RWPE2 (cell line): ENCODE measurements at regions not wholly inside any gene's neighbourhood (a gene's known extent, or its start where the extent isn't known, plus 50 kb on each side); places are given as distances from the start of the nearest gene placed in this dataset.

Source experiments
- ATAC-seq: fragments of 200-7000 bp; cut with Tn5 transposase; 3 replicates; pipeline ENCODE4 v1.9.1; 2021; ENCODE audit warnings: low read depth
- DNase-seq: peaks from one replicate; pipeline ENCODE4 v3.0.0-alpha.2; 2020; ENCODE audit warnings: low spot score
- H3K27ac ChIP-seq: fragments of 450-650 bp; 2 replicates; pipeline ENCODE4 v1.5.1; 2017; ENCODE audit warnings: mild to moderate bottlenecking; ENCODE audit not compliant: poor library complexity, severe bottlenecking
- H3K27me3 ChIP-seq: fragments of 250-450 bp; sonication (Bioruptor Pico); 2 replicates; pipeline ENCODE4 v1.5.1; 2021; ENCODE audit warnings: mild to moderate bottlenecking, moderate library complexity; ENCODE audit not compliant: insufficient read depth, poor library complexity, severe bottlenecking
- H3K36me3 ChIP-seq: fragments of 250-450 bp; sonication (Bioruptor Pico); 2 replicates; pipeline ENCODE4 v1.5.1; 2020; ENCODE audit warnings: low read depth, mild to moderate bottlenecking, moderate library complexity
- H3K4me1 ChIP-seq: fragments of 250-450 bp; sonication (Bioruptor Pico); 2 replicates; pipeline ENCODE4 v1.5.1; 2021; ENCODE audit warnings: mild to moderate bottlenecking, moderate library complexity; ENCODE audit not compliant: insufficient read depth, poor library complexity, severe bottlenecking
- H3K4me3 ChIP-seq: fragments of 250-450 bp; sonication (Bioruptor Pico); 2 replicates; pipeline ENCODE4 v1.5.1; 2021; ENCODE audit warnings: mild to moderate bottlenecking, moderate library complexity; ENCODE audit not compliant: severe bottlenecking
- H3K9me3 ChIP-seq: fragments of 250-450 bp; sonication (Bioruptor Pico); 2 replicates; pipeline ENCODE4 v1.5.1; 2021; ENCODE audit warnings: mild to moderate bottlenecking, moderate library complexity; ENCODE audit not compliant: severe bottlenecking
- TF ChIP-seq, protein P1 (sequence below): fragments of 450-650 bp; IDR thresholded peaks from one replicate; pipeline ENCODE4 v1.5.1; 2017; ENCODE audit warnings: mild to moderate bottlenecking, moderate library complexity; ENCODE audit not compliant: poor library complexity, severe bottlenecking

DNA sequence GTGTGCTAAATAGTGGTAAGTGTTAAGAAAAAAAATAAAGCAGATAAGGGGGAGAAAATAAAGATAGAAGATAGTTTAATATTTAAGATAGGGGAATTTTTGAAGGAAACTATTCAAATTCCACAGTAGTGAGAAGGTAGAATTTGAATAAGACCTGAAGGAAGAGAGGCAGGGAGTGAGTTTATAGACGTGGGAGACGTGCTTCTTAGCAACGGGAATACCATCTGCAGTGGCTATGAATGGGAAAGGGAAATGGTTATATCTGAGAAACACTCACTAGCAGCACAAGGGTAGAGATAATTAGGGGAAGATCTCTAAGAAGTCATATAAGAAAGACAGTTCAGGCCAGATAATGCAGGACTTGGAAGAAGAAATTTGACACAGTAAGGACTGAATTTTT lies 854.5 kb upstream of the EPHA5 start:
- no peaks in the 10 kb centered on the region for H3K36me3 ChIP-seq
- ATAC-seq, result no peak

DNA sequence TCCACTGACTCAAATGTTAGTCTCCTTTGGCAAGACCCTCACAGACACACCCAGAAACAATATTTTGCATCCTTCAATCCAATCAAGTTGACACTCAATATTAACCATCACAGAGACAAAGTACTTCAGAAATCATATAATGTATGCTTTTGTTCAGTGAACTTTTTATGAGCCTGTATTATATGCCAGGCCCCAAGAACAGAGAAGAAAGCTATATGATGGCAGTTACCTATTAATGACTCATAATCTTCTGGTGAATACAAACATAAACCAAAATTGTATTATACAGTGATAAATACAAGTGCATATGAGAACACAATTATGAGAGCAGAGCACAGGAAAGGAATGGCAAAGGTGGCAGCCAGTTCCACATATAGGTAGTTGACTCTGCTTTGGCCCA lies 852.0 kb upstream of the EPHA5 start:
- no peaks in the 10 kb centered on the region for H3K9me3 ChIP-seq
- DNase-seq, result no peak
- no peak for ATAC-seq
- no peaks in the 10 kb centered on the region for H3K27me3 ChIP-seq
- H3K4me1 ChIP-seq, result no peaks in the 10 kb centered on the region
- no peaks in the 10 kb centered on the region for H3K36me3 ChIP-seq
- H3K4me3 ChIP-seq, result no peak overlapping the region
- H3K27ac ChIP-seq, result no peak overlapping the region
- TF ChIP-seq, protein P1, sequence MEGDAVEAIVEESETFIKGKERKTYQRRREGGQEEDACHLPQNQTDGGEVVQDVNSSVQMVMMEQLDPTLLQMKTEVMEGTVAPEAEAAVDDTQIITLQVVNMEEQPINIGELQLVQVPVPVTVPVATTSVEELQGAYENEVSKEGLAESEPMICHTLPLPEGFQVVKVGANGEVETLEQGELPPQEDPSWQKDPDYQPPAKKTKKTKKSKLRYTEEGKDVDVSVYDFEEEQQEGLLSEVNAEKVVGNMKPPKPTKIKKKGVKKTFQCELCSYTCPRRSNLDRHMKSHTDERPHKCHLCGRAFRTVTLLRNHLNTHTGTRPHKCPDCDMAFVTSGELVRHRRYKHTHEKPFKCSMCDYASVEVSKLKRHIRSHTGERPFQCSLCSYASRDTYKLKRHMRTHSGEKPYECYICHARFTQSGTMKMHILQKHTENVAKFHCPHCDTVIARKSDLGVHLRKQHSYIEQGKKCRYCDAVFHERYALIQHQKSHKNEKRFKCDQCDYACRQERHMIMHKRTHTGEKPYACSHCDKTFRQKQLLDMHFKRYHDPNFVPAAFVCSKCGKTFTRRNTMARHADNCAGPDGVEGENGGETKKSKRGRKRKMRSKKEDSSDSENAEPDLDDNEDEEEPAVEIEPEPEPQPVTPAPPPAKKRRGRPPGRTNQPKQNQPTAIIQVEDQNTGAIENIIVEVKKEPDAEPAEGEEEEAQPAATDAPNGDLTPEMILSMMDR, result no peak

More for the DNA sequence above, 854.5 kb upstream of the EPHA5 start:
- no peak overlapping the region for H3K4me3 ChIP-seq
- no peak for DNase-seq
- no peaks in the 10 kb centered on the region for H3K4me1 ChIP-seq
- no peaks in the 10 kb centered on the region for H3K27me3 ChIP-seq
- no peaks in the 10 kb centered on the region for H3K9me3 ChIP-seq
- H3K27ac ChIP-seq, result no peak overlapping the region
- TF ChIP-seq, protein P1, result no peak

DNA sequence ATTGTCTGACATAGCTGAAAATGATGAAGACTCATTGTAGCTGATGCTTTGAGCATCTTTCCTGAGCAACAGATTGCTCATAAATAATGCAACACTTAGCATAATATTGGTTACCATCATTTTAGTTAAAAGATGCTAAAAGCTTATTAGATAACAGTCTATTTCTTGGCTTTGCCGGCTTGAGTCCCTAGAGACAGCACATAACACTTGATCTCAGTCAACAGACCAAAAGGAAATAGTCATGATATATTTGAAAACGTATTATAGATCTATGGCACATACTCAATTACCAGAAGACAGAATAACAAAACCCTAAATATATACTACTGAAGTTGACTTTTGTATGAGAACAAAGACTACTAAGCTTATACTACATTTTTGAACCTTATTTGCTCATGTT lies 846.7 kb upstream of the EPHA5 start:
- ATAC-seq (no peak), DNase-seq (no peak)
- Histone ChIP-seq H3K27ac (no peak overlapping the region), H3K4me3 (no peak overlapping the region), H3K36me3 (no peaks in the 10 kb centered on the region), H3K4me1 (no peaks in the 10 kb centered on the region), H3K27me3 (no peaks in the 10 kb centered on the region), H3K9me3 (no peaks in the 10 kb centered on the region)
- TF ChIP-seq, protein P1, result no peak

DNA sequence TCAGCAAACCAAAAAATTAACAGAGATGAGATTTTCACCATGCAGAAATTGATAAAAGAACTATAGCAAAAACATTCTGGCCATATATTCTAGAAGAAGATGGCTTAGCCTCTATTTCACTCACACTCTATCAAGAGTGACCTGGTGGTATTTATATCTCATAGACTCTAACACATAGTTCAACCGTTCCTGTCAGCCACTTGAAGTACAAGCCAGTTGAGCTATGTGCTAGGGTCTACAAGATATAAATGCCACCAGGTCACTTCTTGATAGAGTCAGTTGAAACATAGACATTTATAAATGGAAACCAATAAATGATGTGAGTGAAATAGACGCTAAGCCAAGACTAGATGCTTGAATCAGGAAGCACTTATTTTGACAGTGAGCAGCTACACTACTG lies 836.7 kb upstream of the EPHA5 start:
- TF ChIP-seq, protein P1, result no peak
- Histone ChIP-seq H3K9me3 (no peaks in the 10 kb centered on the region), H3K4me3 (no peak overlapping the region), H3K36me3 (no peaks in the 10 kb centered on the region), H3K27ac (no peak overlapping the region), H3K4me1 (no peaks in the 10 kb centered on the region), H3K27me3 (no peaks in the 10 kb centered on the region)
- DNase-seq (no peak), ATAC-seq (no peak)

DNA sequence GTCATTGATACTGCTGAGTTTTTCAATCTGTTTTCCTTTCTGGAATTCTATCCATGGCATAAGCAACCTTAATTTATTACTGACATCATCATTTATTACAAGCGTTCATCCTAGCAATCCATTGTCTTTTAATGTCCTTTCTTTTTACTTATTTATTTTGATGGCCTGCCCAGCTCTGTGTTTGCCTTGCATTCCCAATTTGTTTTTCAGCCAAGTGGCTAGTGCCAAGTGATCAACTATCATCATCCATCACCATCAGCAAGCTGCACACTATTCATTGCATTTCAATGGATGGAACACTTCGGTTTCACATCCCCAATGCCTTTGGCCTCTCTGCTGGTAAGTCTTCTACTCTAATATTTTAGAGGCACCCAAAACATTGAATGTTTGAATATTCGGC lies 831.7 kb upstream of the EPHA5 start:
- Histone ChIP-seq H3K36me3 (no peaks in the 10 kb centered on the region), H3K27ac (no peak overlapping the region), H3K27me3 (no peaks in the 10 kb centered on the region), H3K4me1 (no peaks in the 10 kb centered on the region), H3K4me3 (no peak overlapping the region), H3K9me3 (no peaks in the 10 kb centered on the region)
- no peak for DNase-seq
- ATAC-seq, result no peak
- TF ChIP-seq, protein P1, result no peak
